GM12878 (cell line): ENCODE measurements at regions not wholly inside any gene's neighbourhood (a gene's known extent, or its start where the extent isn't known, plus 50 kb on each side); places are given as distances from the start of the nearest gene placed in this dataset.

Source experiments
- ATAC-seq: fragments of 200-7000 bp; cut with Tn5 transposase; 3 replicates; pipeline ENCODE4 v1.9.1; 2020; ENCODE audit warnings: mild to moderate bottlenecking, moderate library complexity
- BruUV-seq: library from RNA; stranded (reverse); fragments of 400-500 nt; replicated peaks from 2 replicates; lab custom pipeline; 2021; lab: Mats Ljungman, UMichigan
- CTCF ChIA-PET: fragments of 300-600 bp; sonication (Branson Sonifier 250); formaldehyde crosslinking; extraction: SDS; loops from one replicate; lab custom pipeline; 2021; ENCODE audit warnings: inconsistent platforms; lab: Yijun Ruan, JAX
- POLR2A ChIA-PET: fragments of 350-600 bp; formaldehyde crosslinking; extraction: SDS; loops from one replicate; lab custom pipeline; 2021; ENCODE audit warnings: inconsistent platforms; lab: Charles Lee
- RAD21 ChIA-PET: fragments of 300-600 bp; sonication (Branson Sonifier 250); formaldehyde crosslinking; loops from one replicate; lab custom pipeline; 2023; ENCODE audit warnings: antibody characterized with exemption; ENCODE audit not compliant: unreplicated experiment; lab: Charles Lee
- SMC1A ChIA-PET: fragments of 300-600 bp; sonication (Branson Sonifier 250); formaldehyde crosslinking; loops from one replicate; lab custom pipeline; 2023; ENCODE audit not compliant: unreplicated experiment, uncharacterized antibody; lab: Charles Lee
- DNase-seq: peaks from one replicate; pipeline ENCODE4 v3.0.0-alpha.2; 2011; ENCODE audit warnings: low read depth, low spot score
- FAIRE-seq: peaks from 3 replicates; lab custom pipeline; 2011; peaks lifted over from hg19 to GRCh38; lab: Jason Lieb, UNC
- H2AFZ ChIP-seq: 2 replicates; pipeline ENCODE4 v1.6.0; 2011; ENCODE audit warnings: low read depth, low read length, control low read depth; ENCODE audit not compliant: control insufficient read depth
- H3K27ac ChIP-seq: 2 replicates; pipeline ENCODE4 v1.5.1; 2011; ENCODE audit warnings: control low read depth; ENCODE audit not compliant: control insufficient read depth, insufficient read depth
- H3K27me3 ChIP-seq, 2 experiments: replicated peaks in 1 of 2; 2 replicates each; pipeline versions ENCODE4 v1.6.0 to v1.6.1; 2011; ENCODE audit warnings: low read length in 1 of 2; ENCODE audit not compliant: control insufficient read depth in 2 of 2, insufficient read depth in 2 of 2
- H3K36me3 ChIP-seq, 2 experiments: 2 replicates each; pipeline ENCODE4 v1.5.1; 2011; ENCODE audit warnings: low read length in 1 of 2; ENCODE audit not compliant: control insufficient read depth in 2 of 2, insufficient read depth in 2 of 2
- H3K4me1 ChIP-seq: 2 replicates; pipeline ENCODE4 v1.6.1; 2011; ENCODE audit warnings: mild to moderate bottlenecking, low read length, moderate library complexity, mixed read lengths; ENCODE audit not compliant: control insufficient read depth, insufficient read depth
- H3K4me2 ChIP-seq: 2 replicates; pipeline ENCODE4 v1.6.0; 2011; ENCODE audit warnings: control low read depth; ENCODE audit not compliant: control insufficient read depth, insufficient read depth
- H3K4me3 ChIP-seq: fragments of 200-600 bp; sonication (generic); 2 replicates; pipeline ENCODE4 v1.5.1; 2016
- H3K79me2 ChIP-seq: 2 replicates; pipeline ENCODE4 v1.6.0; 2011; ENCODE audit warnings: low read length; ENCODE audit not compliant: control insufficient read depth, insufficient read depth
- H3K9ac ChIP-seq: 2 replicates; pipeline ENCODE4 v1.8.0; 2011; ENCODE audit warnings: low read length, control low read depth, mixed read lengths; ENCODE audit not compliant: control insufficient read depth, insufficient read depth
- H3K9me3 ChIP-seq: replicated peaks from 3 replicates; pipeline ENCODE4 v1.5.1; 2011; ENCODE audit warnings: mild to moderate bottlenecking, low read length; ENCODE audit not compliant: control insufficient read depth, insufficient read depth
- H4K20me1 ChIP-seq: 2 replicates; pipeline ENCODE4 v1.6.0; 2011; ENCODE audit not compliant: control insufficient read depth, insufficient read depth
- ATF7 ChIP-seq: fragments of 450-650 bp; IDR thresholded peaks from 2 replicates; pipeline ENCODE4 v1.6.1; 2016; ENCODE audit warnings: low read depth, mild to moderate bottlenecking
- BMI1 ChIP-seq: fragments of 450-650 bp; IDR thresholded peaks from 2 replicates; pipeline ENCODE4 v1.6.1; 2016; ENCODE audit warnings: mild to moderate bottlenecking, moderate library complexity, borderline replicate concordance
- CBFB ChIP-seq: IDR thresholded peaks from 2 replicates; pipeline ENCODE4 v1.6.1; 2016; ENCODE audit warnings: antibody characterized with exemption, low read depth
- CEBPZ ChIP-seq: fragments of 150-350 bp; IDR thresholded peaks from 2 replicates; pipeline ENCODE4 v1.6.1; 2016; ENCODE audit warnings: low read depth, low read length
- ESRRA ChIP-seq: IDR thresholded peaks from 2 replicates; pipeline ENCODE4 v1.6.1; 2012; ENCODE audit warnings: mild to moderate bottlenecking, low read length, improper control_type of control experiment
- HSF1 ChIP-seq: fragments of 150-350 bp; IDR thresholded peaks from 2 replicates; pipeline ENCODE4 v1.6.1; 2014; ENCODE audit warnings: mild to moderate bottlenecking, low read depth, low read length
- IKZF2 ChIP-seq, 2 experiments: fragments of 450-650 bp; IDR thresholded peaks; 2 replicates each; pipeline ENCODE4 v1.6.1; 2017; ENCODE audit warnings: mild to moderate bottlenecking in 2 of 2, moderate library complexity in 2 of 2
- JUND ChIP-seq: IDR thresholded peaks from 2 replicates; pipeline ENCODE4 v1.6.1; 2012; ENCODE audit warnings: low read depth, mild to moderate bottlenecking, low read length, improper control_type of control experiment, moderate library complexity
- NKRF ChIP-seq: fragments of 450-650 bp; conservative IDR thresholded peaks from 2 replicates; pipeline ENCODE4 v1.6.1; 2017; ENCODE audit warnings: mild to moderate bottlenecking, moderate library complexity
- TBL1XR1 ChIP-seq: IDR thresholded peaks from 2 replicates; pipeline ENCODE4 v1.6.1; 2012; ENCODE audit warnings: low read depth, low read length, improper control_type of control experiment
- WGBS: methylation state at CpG from one replicate; pipeline ENCODE4 v1.1.6; 2016; ENCODE audit warnings: low lambda C conversion rate; ENCODE audit not compliant: insufficient replicate concordance, insufficient coverage; ENCODE audit errors: missing lambda C conversion rate; 5-methylcytosine and 5-hydroxymethylcytosine counted together
- in situ Hi-C: fragments of 300-500 bp; cut with MboI; formaldehyde crosslinking; loops from 9 replicates; pipeline ENCODE4 v1.14.3; 2018; ENCODE audit warnings: mixed read lengths
- intact Hi-C: fragments of 100-400 bp; cut with micrococcal nuclease; formaldehyde crosslinking; loops from one replicate; pipeline ENCODE4 v1.14.2; 2022; ENCODE audit not compliant: unreplicated experiment

GRCh38 chr2:142188562-142188961, 57.7 kb upstream of the LRP1B start:
- ChIA-PET SMC1A (no interaction called here), POLR2A (no interaction called here), CTCF (no interaction called here), RAD21 (no interaction called here)
- Histone ChIP-seq H3K27me3 (no peaks in the 10 kb centered on the region; a peak in 1 of 4 replicates), H3K79me2 (no peaks in the 10 kb centered on the region), H3K9ac (no peak overlapping the region), H3K4me1 (no peaks in the 10 kb centered on the region), H3K9me3 (no peaks in the 10 kb centered on the region), H3K36me3 (no peaks in the 10 kb centered on the region), H3K4me2 (no peak overlapping the region), H3K4me3 (no peak overlapping the region), H2AFZ (no peak overlapping the region), H4K20me1 (no peaks in the 10 kb centered on the region), H3K27ac (no peak overlapping the region)
- no peak for TF ChIP-seq BMI1
- no peak for TF ChIP-seq ATF7
- no peak for TF ChIP-seq TBL1XR1
- no peak for TF ChIP-seq NKRF
- TF ChIP-seq ESRRA: no peak
- no peak for TF ChIP-seq HSF1
- TF ChIP-seq IKZF2 (IDR thresholded peaks at IDR 0.05): no peak
- TF ChIP-seq CEBPZ: no peak
- no peak for TF ChIP-seq JUND
- TF ChIP-seq CBFB: no peak
- DNase-seq: no peak
- WGBS: 100% methylated on average over 1 of the region's 1 CpG
- intact Hi-C loops (no loop called here), in situ Hi-C loops (no loop called here)
- BruUV-seq: no TSS peak
- FAIRE-seq: no peak
- ATAC-seq: no peak
